NCI-H748 (cell line): ENCODE measurements at regions not wholly inside any gene's neighbourhood (a gene's known extent, or its start where the extent isn't known, plus 50 kb on each side); places are given as distances from the start of the nearest gene placed in this dataset.

Experiments used
- DNase-seq: peaks from one replicate; lab custom pipeline; 2025; ENCODE audit not compliant: unreplicated experiment; lab: John Stamatoyannopoulos, UW

- no peak for DNase-seq
Measured at GRCh38 chr3:188940573-188940932, 231.2 kb upstream of the TPRG1 start.

- DNase-seq, result no peak
Measured at GRCh38 chr3:188941103-188941502, 230.7 kb upstream of the TPRG1 start.

GRCh38 chr3:188942191-188942590 lies 229.6 kb upstream of the TPRG1 start:
- no peak for DNase-seq

DNA sequence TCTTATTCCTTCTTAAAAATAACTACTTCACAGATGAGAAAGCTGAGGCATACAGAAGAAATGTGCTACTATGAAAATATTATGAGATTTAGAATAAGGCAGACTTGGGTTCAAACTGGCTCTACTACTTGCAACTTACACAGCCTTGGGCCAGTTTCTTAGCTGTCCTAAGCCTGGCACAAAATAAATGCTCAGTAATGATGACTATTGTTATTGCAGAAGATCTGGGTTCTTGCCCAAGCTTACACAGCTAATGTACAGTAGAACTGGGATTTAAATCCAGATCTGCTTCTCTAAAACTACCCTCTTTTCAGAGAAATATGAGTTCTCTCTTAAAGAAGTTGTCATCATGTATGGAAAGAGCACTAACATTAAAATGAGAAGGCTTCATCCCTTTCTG lies 228.2 kb upstream of the TPRG1 start:
- no peak for DNase-seq

DNA sequence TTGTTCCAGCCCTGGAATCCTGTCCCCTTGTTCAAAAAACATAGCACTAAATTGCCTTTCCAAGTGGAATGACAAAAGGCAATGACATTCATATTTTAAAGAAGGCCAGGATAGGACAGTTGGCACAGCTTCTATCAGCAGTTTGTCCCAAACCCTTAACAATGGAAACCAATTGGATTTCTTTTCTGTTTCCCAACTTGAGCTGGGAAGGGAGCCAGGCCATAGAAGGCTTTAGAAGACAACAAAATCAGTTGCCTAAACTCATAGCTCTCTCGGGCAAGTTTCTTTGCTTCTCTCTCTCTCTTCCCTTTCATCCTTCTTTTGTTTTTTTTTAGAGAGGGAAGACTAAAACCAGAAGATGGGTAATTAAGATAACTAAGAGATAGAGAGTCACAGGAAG lies 227.7 kb upstream of the TPRG1 start:
- DNase-seq, result no peak

- DNase-seq, result no peak
Measured at GRCh38 chr3:188946351-188947240, 225.2 kb upstream of the TPRG1 start.

DNA sequence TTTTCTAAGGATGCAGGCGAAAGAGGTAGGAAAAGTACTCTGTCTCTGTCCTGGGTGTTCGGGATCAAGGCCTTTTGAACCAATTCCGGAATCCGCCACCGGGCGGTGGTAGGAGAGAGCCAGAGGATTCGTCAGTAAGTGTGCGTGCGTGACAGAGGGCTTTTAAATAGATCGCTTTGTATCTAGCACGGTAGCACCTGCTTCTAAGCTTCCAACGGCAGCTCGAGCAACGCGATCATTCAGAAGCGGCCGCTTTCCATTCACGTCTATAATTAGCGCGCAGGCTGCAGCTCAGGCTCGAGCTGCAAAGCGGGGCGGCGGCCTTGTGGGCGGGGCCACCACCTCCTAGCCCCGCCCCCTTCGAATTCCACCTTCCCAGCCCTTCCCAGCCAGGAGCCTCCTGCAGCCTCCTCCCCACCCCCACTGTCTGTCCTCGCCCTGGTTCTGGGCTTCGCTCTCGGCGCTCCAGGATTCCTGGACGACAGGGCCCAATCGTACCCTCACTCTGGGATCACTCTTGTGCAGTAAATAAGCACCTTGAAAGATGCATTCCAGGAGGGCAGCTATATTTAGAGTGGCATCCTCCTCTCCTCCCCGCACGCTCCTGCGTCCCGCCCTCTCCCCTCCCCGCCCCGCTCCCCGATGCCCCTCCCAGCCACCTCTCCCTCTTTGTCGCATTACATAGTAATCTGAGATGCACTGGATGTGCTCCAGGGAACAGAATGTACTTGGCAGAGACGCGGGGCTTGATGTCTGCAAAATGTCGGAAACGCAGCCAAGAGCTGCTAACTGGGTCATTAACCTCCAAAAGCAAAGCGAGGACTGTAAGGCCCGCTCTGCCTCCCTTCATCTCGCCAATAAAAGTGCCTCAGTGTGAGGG lies 224.1 kb upstream of the TPRG1 start:
- peak; percentile 94 for DNase-seq

GRCh38 chr3:188948281-188948996 lies 223.3 kb upstream of the TPRG1 start:
- no peak for DNase-seq

DNA sequence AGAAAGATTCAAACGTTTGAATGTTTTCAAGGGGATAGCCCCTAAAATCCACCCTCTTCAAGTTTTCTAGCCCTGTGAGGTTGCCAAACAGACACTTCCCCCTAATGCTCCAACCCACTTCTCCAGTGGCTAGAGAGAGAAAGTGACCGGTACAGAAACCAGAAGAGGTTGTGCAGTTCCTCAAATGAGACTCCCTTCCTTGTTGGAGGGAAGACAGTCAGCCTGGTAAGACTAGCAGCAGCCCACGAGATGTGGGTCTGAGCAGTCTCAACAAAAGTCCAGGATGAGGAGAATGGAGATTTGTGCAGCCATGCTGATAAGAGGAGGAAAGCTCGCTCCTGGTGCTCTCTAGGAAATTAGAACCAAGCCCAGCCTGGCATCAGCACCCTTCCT lies 222.8 kb upstream of the TPRG1 start:
- no peak for DNase-seq

DNA sequence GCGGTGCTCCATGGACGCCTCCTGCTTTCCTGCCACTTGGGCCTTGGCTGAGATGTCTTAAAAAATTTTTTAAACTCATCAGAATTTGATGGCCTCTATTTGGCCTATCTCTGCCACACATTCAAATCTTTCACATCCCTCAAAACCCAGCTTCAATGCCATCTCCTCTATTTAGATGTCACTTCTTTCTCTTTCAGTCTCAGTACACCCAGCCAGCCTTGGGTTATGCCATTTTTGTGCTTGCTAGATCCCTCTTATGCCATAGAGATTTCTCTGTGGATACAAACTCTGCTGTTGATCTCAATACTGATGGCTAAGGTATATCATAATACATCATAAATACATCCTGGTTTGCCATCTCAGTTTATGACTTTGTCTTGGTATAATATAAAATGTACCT lies 222.3 kb upstream of the TPRG1 start:
- DNase-seq, result no peak

DNA sequence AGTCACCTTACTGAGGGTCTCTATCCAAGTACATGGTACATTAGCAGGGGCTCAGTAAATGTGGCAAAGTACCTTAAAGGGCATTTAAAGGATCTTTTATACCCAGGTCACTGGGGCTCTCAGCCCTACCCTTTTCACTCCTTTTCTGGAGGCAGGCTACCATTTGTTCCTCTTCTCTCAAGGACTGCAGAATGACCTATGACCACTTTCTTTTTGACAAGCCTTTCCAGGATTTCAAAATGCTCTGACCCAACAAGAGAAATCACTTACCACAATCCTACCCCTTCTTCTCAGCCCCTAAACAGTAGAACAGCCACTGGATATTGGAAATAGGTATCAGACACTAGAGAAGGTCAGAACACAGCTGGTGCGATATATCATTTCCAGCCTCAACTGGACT lies 221.8 kb upstream of the TPRG1 start:
- DNase-seq, result no peak

DNA sequence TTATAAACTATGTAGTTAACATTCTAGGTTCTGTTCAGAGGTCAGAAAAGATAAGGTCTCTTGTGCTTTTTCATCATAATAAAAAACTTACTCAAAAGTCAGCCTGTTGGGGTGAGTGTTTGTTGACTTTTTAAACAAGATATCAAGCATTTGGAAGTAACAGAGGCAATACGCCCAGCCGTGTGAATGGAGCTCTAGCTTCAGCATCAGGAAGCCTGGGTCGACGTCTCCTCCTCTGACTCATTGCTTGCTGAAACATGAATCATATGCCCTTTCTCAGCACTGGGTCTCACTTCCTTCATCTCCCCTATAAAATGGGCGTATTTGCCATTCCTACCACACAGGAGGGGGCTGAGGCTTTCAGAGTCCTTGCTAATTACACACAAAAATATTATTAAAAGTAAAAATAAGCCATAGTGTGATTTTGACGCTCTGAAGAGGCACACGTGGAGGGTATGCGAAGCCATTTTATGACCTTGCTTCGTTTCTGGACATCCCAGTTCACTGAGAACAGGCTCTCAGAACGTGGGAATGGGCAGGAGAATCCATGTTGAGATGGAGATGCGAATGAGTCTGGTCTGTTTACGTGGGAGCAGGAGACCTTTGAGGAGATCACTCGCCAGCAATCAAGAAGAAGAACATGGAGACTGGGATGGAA lies 220.8 kb upstream of the TPRG1 start:
- no peak for DNase-seq

DNA sequence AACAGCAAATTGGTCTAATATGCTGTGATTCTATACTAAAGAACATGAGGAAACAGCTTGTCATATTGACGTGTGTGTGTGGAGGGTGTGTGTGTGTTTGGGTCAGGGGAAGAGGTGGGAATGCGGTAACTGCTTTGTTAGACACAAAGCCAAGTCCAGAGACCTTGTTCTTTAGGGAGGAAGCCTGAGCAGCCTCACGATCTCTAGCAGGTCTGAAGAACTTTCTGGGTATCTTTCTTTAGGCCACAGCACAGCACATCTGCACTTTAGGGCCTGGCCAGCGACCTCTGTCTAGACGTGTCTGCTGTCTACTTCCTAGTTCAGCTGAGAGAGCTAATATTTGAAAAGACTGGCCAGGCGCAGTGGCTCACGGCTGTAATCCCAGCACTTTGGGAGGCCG lies 220.0 kb upstream of the TPRG1 start:
- DNase-seq, result no peak

GRCh38 chr3:188954590-188955208 lies 217.1 kb upstream of the TPRG1 start:
- peak; percentile 68 for DNase-seq

GRCh38 chr3:188955919-188956318 lies 215.9 kb upstream of the TPRG1 start:
- no peak for DNase-seq

DNA sequence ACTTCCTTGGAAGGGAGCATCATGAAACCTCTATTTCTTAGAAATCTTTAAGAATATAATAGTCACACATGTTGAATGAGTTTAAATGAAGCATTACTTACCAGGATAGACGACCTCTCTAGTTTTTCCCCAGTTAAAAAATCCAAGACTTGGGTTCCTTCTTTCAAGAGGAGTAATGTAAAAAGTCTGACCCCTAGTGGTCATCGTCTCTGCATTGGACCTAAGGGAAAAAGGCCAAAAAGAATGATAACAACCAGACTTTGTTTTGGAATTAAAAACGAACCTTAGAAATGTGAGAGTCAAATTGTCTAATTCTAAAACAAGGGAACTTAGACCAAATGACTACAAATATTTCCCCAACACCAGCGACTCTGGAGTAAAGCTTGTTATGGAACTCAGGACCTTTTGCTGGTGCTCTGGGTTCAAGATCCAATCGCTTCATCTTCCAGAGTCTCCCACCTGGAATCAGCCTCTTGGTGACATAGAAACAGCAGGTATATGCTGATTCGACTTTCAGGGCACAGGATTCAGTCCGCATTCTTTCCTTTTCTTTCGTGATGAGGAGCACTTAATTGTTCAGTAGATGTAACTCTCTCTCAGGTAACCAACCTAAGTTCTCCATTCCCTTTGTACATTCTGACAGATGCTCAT lies 214.8 kb upstream of the TPRG1 start:
- peak; percentile 31 for DNase-seq

- no peak for DNase-seq
Measured at GRCh38 chr3:188959013-188959412, 212.8 kb upstream of the TPRG1 start.

DNA sequence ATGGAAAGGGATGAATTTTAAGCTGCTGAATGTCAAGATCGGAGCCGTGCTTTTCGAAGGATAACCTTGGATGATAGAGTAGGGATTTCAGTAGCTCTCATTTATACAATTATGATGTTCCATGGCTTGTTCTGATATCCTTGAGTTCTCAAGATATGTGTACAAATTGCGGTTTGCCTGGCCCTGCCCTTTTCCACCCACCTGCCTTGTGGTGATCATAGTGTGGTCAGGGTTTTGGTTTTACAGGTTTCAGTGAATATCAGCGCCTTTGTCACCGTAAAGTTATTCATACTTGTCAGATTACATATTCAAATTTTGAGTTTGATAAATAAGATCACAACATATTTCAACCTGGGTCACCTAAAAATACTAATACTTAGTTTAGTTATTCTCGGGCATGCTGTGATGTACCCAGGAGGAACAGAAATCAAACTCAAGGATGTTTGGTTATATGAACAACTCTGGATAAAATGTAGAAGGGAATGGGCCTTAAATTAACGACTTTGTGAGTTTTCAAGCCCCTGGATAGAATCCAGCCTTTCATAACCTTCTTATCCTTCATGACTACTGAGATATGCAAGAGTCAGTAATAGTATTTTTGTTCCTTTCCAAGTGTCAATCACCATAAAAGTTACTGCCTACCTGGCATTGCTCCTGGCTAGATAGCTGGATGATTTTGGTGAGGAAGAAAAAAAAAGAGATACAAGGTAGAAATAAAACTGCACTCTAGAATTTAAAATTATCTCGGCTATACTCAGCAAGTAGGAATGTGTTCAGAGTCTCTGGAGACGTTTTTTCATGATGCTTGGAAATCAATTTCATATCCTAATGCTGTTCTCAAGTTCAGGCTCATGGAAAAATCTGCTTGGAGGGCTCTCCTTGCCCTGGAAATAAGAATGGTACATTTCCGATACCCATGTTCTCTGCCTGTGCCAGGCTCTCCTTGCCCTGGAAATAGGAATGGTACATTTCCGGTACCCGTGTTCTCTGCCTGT lies 209.2 kb upstream of the TPRG1 start:
- no peak for DNase-seq

DNA sequence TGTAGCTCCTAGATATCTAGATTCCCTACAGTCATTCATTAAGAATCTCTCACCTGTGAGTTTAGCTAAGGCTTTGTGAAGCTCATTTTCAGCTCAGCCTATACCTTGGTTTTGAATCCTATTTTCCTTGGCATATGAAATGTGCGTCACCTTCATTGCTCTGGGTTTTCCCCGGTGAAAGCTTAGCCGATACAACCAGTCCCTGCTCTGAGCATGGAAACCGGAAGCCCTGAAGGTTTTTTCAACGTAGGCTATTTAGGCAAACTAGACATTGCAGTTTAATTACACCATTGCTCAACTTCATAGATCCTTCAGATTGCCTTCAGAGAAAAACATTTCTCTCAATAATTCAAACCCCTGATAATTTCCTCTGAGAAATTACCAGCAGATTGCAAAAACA lies 206.8 kb upstream of the TPRG1 start:
- no peak for DNase-seq
